GM10248 (cell line): ENCODE measurements at regions not wholly inside any gene's neighbourhood (a gene's known extent, or its start where the extent isn't known, plus 50 kb on each side); places are given as distances from the start of the nearest gene placed in this dataset.

Experiments
- CTCF ChIA-PET: fragments of 300-600 bp; sonication (Branson Sonifier 250); formaldehyde crosslinking; extraction: SDS; loops from one replicate; lab custom pipeline; 2021; ENCODE audit warnings: antibody characterized with exemption; lab: Yijun Ruan, JAX
- POLR2A ChIA-PET: fragments of 350-650 bp; sonication (Branson Sonifier 250); formaldehyde crosslinking; extraction: SDS; loops from one replicate; lab custom pipeline; 2020; ENCODE audit warnings: antibody characterized with exemption; lab: Yijun Ruan, JAX
- DNase-seq: peaks from one replicate; pipeline ENCODE4 v3.0.0; 2012; ENCODE audit errors: extremely low spot score
- CTCF ChIP-seq: IDR thresholded peaks from 2 replicates; pipeline ENCODE4 v1.5.1; 2012; ENCODE audit warnings: mild to moderate bottlenecking, low read depth; ENCODE audit errors: extremely low read depth, missing control alignments, control extremely low read depth

DNA sequence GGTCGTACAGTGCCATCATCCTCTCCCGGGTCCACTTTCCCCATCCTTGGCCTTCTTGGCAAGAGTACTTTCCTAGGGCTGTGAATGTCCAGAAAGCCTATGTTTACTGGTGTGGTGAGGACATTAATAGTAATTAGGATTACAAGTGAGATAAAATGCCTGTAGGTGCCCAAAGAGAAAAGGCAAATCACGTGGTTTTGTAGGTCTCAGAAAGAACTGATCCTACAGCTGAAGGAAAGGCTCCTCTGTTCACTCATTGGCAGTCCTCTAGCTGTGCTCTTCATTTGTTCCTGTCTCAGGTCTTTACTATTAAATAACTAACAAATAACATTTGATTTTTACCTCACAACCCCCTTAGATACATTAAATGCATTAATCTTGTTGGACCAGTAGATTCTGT, 220.1 kb upstream of the CBLB start:
- DNase-seq: no peak
- POLR2A ChIA-PET: no interaction called here
- no peak for TF ChIP-seq CTCF
- CTCF ChIA-PET: no interaction called here

DNA sequence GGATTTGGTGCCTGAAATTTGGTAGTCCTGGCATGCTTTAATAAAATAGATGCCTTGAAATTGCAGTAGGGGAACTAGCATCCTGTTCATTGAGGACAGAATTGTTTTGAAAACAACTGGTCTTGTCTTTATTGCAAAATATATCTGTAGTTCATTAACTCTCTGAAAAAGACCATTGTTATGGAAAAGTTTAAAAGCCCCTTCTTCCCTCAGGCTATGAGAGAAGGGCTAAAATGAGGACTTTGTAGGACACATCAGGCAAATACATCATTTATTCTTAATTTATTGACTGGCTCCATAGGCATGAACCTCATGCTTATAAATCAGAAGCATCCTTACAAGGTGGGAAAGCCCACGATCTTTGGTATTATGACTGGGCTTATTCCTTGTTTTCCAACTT, 221.0 kb upstream of the CBLB start:
- ChIA-PET CTCF (interaction anchor here (1.4 kb wide), 1 partner anchor 357 kb away, joined by 3 read pairs; no protein-coding TSS in a partner anchor), POLR2A (no interaction called here)
- no peak for DNase-seq
- TF ChIP-seq CTCF: no peak

DNA sequence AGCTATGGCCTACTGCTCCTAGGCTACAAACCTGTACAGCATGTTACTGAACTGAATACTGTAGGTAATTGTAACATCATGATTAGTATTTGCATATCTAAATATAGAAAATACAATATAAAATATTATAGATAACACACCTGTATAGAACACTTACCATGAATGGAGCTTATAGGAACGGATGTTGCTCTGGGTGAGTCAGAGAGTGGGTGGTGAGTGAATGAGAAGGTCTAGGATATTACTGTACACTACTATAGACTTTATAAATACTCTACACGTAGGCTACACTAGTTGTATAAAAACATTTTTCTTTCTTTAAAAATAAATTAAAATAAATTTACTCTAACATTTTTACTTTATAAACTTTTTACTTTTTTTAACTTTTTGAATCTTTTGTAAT, 224.0 kb upstream of the CBLB start:
- TF ChIP-seq CTCF: no peak
- POLR2A ChIA-PET: no interaction called here
- DNase-seq: no peak
- CTCF ChIA-PET: interaction anchor here (0.9 to 1.7 kb wide), 2 partner anchors 27 to 46 kb away, joined by 3 to 4 read pairs; no protein-coding TSS in a partner anchor

DNA sequence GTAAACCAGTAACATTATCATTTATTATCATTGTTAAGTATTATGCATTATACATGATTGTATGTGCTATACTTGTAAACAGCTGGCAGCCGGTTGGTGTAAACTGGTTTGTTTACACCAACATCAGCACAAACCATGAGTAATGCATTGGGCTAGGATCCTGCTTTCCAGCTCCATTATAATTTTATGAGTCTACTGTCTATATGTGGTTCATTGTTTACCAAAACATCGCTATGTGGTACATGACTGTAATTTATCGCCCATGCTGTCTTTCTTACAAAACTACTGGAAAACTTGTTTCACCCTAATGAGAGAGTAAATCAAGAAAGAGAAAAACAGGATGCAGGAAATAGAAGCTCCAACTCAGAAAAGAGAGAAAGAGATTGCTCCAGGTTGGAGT, 224.8 kb upstream of the CBLB start:
- no peak for DNase-seq
- ChIA-PET CTCF (interaction anchor here (1.3 to 1.7 kb wide), 2 partner anchors 13 to 26 kb away, joined by 3 to 4 read pairs; no protein-coding TSS in a partner anchor), POLR2A (no interaction called here)
- no peak for TF ChIP-seq CTCF

DNA sequence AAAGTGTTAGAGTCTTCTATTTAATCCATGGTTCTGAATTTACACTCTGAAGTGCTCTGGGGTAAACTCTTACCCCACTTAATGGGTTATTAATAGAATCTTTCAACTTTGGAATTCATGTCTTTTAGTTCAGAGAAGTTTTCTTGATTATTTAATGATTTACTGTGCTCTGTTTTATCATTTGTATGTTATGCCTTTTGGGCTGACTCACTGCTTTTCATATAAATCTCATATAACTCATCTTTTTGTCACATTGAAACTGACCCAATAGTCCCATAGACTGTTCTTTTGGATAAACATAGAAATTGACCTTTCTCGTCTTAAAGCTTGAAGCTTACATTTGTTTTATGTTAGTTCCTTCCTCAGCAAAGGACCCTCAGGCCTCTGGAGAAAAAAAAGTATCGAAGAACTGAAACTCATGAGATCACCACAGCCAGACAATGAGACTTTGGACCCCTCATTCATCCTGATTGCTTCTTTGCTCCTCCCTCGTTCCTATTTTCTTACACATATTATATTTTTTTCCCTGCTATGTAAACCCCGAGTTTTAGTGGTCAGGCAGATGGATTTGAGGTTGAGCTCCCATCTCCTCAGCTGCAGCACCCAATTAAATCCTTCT, 229.1 kb upstream of the CBLB start:
- no peak for DNase-seq
- CTCF ChIA-PET: no interaction called here
- POLR2A ChIA-PET: no interaction called here
- no peak for TF ChIP-seq CTCF

DNA sequence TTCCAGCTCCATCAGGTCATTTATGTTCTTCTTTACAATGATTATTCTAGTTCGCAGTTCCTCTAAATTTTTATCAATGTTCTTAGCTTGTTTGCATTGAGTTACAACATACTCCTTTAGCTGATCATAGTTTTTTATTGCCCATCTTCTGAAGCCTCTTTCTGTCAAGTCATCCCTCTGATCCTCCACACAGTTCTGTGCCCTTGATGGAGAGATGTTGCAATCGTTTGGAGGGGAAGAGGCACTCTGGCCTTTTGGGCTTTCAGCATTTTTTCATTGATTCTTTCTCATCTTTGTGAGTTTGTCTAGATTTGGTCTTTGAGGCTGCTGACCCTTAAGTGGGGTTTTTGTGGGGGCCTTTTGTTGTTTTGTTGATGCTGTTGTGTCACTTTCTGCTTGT, 234.6 kb upstream of the CBLB start:
- DNase-seq: no peak
- ChIA-PET POLR2A (no interaction called here), CTCF (interaction anchor here (1.1 kb wide), 1 partner anchor 26 kb away, joined by 3 read pairs; no protein-coding TSS in a partner anchor)
- no peak for TF ChIP-seq CTCF
